SK-N-SH (cell line): ENCODE measurements at regions not wholly inside any gene's neighbourhood (a gene's known extent, or its start where the extent isn't known, plus 50 kb on each side); places are given as distances from the start of the nearest gene placed in this dataset.

Source experiments
- CTCF ChIA-PET: fragments of 300-600, 350-600 bp; formaldehyde crosslinking; extraction: SDS; loops from one replicate; lab custom pipeline; 2021; lab: Yijun Ruan, JAX
- POLR2A ChIA-PET: fragments of 350-600 bp; sonication (Branson Sonifier 250); formaldehyde crosslinking; extraction: SDS; loops from one replicate; lab custom pipeline; 2020; ENCODE audit warnings: antibody characterized with exemption, inconsistent platforms; lab: Yijun Ruan, JAX
- DNase-seq: peaks from one replicate; pipeline ENCODE4 v3.0.0; 2012
- H2AFZ ChIP-seq: fragments of 200-600 bp; sonication (generic); 2 replicates; pipeline ENCODE4 v1.8.1; 2016; ENCODE audit warnings: antibody characterized with exemption, mild to moderate bottlenecking, low read depth
- H3F3A ChIP-seq: fragments of 200-600 bp; sonication (generic); replicated peaks from 2 replicates; pipeline ENCODE3; 2016; ENCODE audit warnings: antibody characterized with exemption, mild to moderate bottlenecking; ENCODE audit not compliant: insufficient read depth
- H3K27ac ChIP-seq, 2 experiments: fragments of 200-500 bp in 1 of 2; fragments of 200-600 bp in 1 of 2; sonication (Bioruptor generic) in 1 of 2; sonication (generic), shearing (Covaris generic) in 1 of 2; 2 replicates each; pipeline versions ENCODE4 v1.5.1 to v1.6.1; 2014 to 2016; ENCODE audit warnings: low read depth in 2 of 2, inconsistent platforms in 1 of 2, low read length in 1 of 2, mild to moderate bottlenecking in 1 of 2, mixed read lengths in 1 of 2
- H3K27me3 ChIP-seq: fragments of 200-600 bp; sonication (generic), shearing (Covaris generic); 2 replicates; pipeline ENCODE4 v1.6.1; 2016; ENCODE audit warnings: mixed run types; ENCODE audit not compliant: insufficient read depth
- H3K36me3 ChIP-seq, 2 experiments: fragments of 200-500 bp in 1 of 2; fragments of 200-600 bp in 1 of 2; sonication (Bioruptor generic) in 1 of 2; sonication (generic) in 1 of 2; replicated peaks in 1 of 2; 2 replicates each; pipeline versions ENCODE3 to v1.5.1; 2014 to 2016; ENCODE audit warnings: low read length in 1 of 2, mild to moderate bottlenecking in 1 of 2; ENCODE audit not compliant: insufficient read depth in 2 of 2, control insufficient read depth in 1 of 2
- H3K4me1 ChIP-seq, 2 experiments: fragments of 200-500 bp in 1 of 2; fragments of 200-600 bp in 1 of 2; sonication (Bioruptor generic) in 1 of 2; sonication (generic), shearing (Covaris generic) in 1 of 2; 2 replicates each; pipeline versions ENCODE4 v1.5.1 to v1.6.1; 2014 to 2016; ENCODE audit warnings: low read depth in 1 of 2, low read length in 1 of 2, mixed run types in 1 of 2; ENCODE audit not compliant: insufficient read depth in 2 of 2, control insufficient read depth in 1 of 2
- H3K4me2 ChIP-seq: fragments of 200-600 bp; sonication (generic), shearing (Covaris generic); 2 replicates; pipeline ENCODE4 v1.6.1; 2017; ENCODE audit warnings: mixed run types
- H3K4me3 ChIP-seq, 2 experiments: fragments of 200-500 bp in 1 of 2; fragments of 200-600 bp in 1 of 2; sonication (Bioruptor generic) in 1 of 2; sonication (generic), shearing (Covaris generic) in 1 of 2; 2 replicates each; pipeline versions ENCODE4 v1.5.1 to v1.8.1; 2014 to 2016; ENCODE audit warnings: low read depth in 2 of 2, inconsistent platforms in 1 of 2, low read length in 1 of 2, mild to moderate bottlenecking in 1 of 2, mixed read lengths in 1 of 2, moderate library complexity in 1 of 2
- H3K79me2 ChIP-seq: fragments of 200-600 bp; sonication (generic); 2 replicates; pipeline ENCODE4 v1.8.1; 2017; ENCODE audit warnings: mild to moderate bottlenecking; ENCODE audit not compliant: insufficient read depth
- H3K9ac ChIP-seq: fragments of 200-600 bp; sonication (generic); 2 replicates; pipeline ENCODE4 v1.6.1; 2017; ENCODE audit warnings: mixed run types
- H3K9me2 ChIP-seq: fragments of 200-600 bp; sonication (generic); 2 replicates; pipeline ENCODE4 v1.6.1; 2017; ENCODE audit warnings: mixed run types
- H3K9me3 ChIP-seq: fragments of 200-600 bp; sonication (generic); 2 replicates; pipeline ENCODE4 v1.6.1; 2017; ENCODE audit warnings: mixed run types, mild to moderate bottlenecking, moderate library complexity
- H4K20me1 ChIP-seq: fragments of 200-600 bp; sonication (generic); 2 replicates; pipeline ENCODE4 v1.6.1; 2017; ENCODE audit warnings: mild to moderate bottlenecking, mixed run types; ENCODE audit not compliant: insufficient read depth
- EZH2phosphoT487 ChIP-seq: fragments of 200-600 bp; sonication (generic); IDR thresholded peaks from 2 replicates; pipeline ENCODE4 v1.6.1; 2017; ENCODE audit warnings: low read depth, mixed run types, mild to moderate bottlenecking, antibody characterized with exemption, moderate library complexity, borderline replicate concordance
- FOXM1 ChIP-seq: IDR thresholded peaks from 2 replicates; pipeline ENCODE4 v1.4.0; 2012; ENCODE audit warnings: low read depth, mild to moderate bottlenecking
- GABPA ChIP-seq: IDR thresholded peaks from 2 replicates; pipeline ENCODE4 v1.4.0; 2012; ENCODE audit warnings: low read depth, mild to moderate bottlenecking
- IRF3 ChIP-seq: fragments of 150-350 bp; IDR thresholded peaks from 2 replicates; pipeline ENCODE4 v1.6.1; 2016; ENCODE audit warnings: mild to moderate bottlenecking, low read depth, low read length
- JUND ChIP-seq: IDR thresholded peaks from 2 replicates; pipeline ENCODE4 v1.4.0; 2012
- MXI1 ChIP-seq: IDR thresholded peaks from 2 replicates; pipeline ENCODE4 v1.6.1; 2012; ENCODE audit warnings: mild to moderate bottlenecking, low read depth, low read length, improper control_type of control experiment
- POLR2AphosphoS5 ChIP-seq: IDR thresholded peaks from 2 replicates; pipeline ENCODE4 v1.6.1; 2012; ENCODE audit warnings: low read depth, low read length
- RCOR1 ChIP-seq: fragments of 150-350 bp; IDR thresholded peaks from 2 replicates; pipeline ENCODE4 v1.6.1; 2017; ENCODE audit warnings: antibody characterized with exemption, low read length
- REST ChIP-seq: IDR thresholded peaks from 2 replicates; pipeline ENCODE4 v1.6.1; 2012; ENCODE audit warnings: mild to moderate bottlenecking, low read depth, low read length, moderate library complexity
- RXRA ChIP-seq: IDR thresholded peaks from 2 replicates; pipeline ENCODE4 v1.4.0; 2012; ENCODE audit warnings: low read depth, mild to moderate bottlenecking, borderline replicate concordance
- TEAD4 ChIP-seq: IDR thresholded peaks from 2 replicates; pipeline ENCODE4 v1.4.0; 2012; ENCODE audit warnings: mild to moderate bottlenecking, borderline replicate concordance; ENCODE audit not compliant: insufficient read depth
- WGBS: methylation state at CpG from one replicate; pipeline ENCODE4 v1.1.6; 2017; ENCODE audit warnings: low lambda C conversion rate; 5-methylcytosine and 5-hydroxymethylcytosine counted together

GRCh38 chr10:32146166-32146565, 89.9 kb upstream of the KIF5B start (continued):
- TF ChIP-seq POLR2AphosphoS5 (no peak), IRF3 (no peak), EZH2phosphoT487 (no peak)

GRCh38 chr10:32144817-32145688, 88.8 kb upstream of the KIF5B start:
- H3K9me2 ChIP-seq: no peaks in the 10 kb centered on the region
- H3K36me3 ChIP-seq: no peaks in the 10 kb centered on the region
- CTCF ChIA-PET: interaction anchor here (0.6 to 0.7 kb wide), 2 partner anchors 864 to 1811 kb away, joined by 3 read pairs; no protein-coding TSS in a partner anchor
- no peak overlapping the region for H3K4me2 ChIP-seq
- H3K9me3 ChIP-seq: no peaks in the 10 kb centered on the region
- H3K9ac ChIP-seq: no peak overlapping the region
- POLR2A ChIA-PET: no interaction called here
- no peak overlapping the region for H2AFZ ChIP-seq
- no peaks in the 10 kb centered on the region for H4K20me1 ChIP-seq
- no peaks in the 10 kb centered on the region for H3K27me3 ChIP-seq
- no peaks in the 10 kb centered on the region for H3K79me2 ChIP-seq
- TF ChIP-seq RXRA (no peak), JUND (no peak), TEAD4 (no peak), REST (no peak), GABPA (no peak), RCOR1 (no peak), MXI1 (no peak), FOXM1 (no peak)
- peaks cover 21% of the 10 kb centered on the region for H3F3A ChIP-seq
- WGBS: 82% methylated on average over 10 of the region's 10 CpGs
- no peak overlapping the region for H3K27ac ChIP-seq
- H3K4me3 ChIP-seq: no peak overlapping the region
- H3K4me1 ChIP-seq: peaks cover 0 to 11% of the 10 kb centered on the region in 2 experiments; a peak in 1 of 4 replicates
- DNase-seq: no peak
